ENCODE measurements at regions not wholly inside any gene's neighbourhood (a gene's known extent, or its start where the extent isn't known, plus 50 kb on each side); places are given as distances from the start of the nearest gene placed in this dataset.

GRCh38 chr3:74315291-74315690, 299.2 kb downstream of the CNTN3 start:
- DNase-seq = no peak
- ATAC-seq (ENCODE audit: poor library complexity) = no peak
- intact Hi-C loops (cut with DNase I) = no loop called here

DNA sequence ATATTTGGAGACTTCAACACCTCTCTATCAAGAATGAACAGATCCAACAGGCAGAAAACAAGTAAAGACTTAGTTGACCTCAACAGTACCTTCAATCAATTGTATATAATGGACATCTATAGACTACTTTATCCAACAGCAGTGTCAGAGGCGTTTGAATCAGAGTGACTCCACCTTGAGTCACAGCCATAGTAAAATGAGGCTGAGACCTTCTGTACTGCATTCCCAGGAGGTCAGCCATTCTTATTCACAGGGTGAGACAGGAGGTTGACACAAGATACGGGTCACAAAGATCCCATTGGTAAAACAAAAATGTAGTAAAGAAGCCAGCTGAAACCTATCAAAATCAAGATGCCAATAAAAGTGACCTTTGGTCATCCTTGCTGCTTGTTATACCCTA, 299.8 kb downstream of the CNTN3 start:
- no peak for DNase-seq
- intact Hi-C loops (cut with DNase I) = no loop called here
- no peak for ATAC-seq (ENCODE audit: poor library complexity)

- ATAC-seq (ENCODE audit: poor library complexity) (no peak), DNase-seq (no peak)
Observed at GRCh38 chr3:74309716-74310115, 304.7 kb downstream of the CNTN3 start.

DNA sequence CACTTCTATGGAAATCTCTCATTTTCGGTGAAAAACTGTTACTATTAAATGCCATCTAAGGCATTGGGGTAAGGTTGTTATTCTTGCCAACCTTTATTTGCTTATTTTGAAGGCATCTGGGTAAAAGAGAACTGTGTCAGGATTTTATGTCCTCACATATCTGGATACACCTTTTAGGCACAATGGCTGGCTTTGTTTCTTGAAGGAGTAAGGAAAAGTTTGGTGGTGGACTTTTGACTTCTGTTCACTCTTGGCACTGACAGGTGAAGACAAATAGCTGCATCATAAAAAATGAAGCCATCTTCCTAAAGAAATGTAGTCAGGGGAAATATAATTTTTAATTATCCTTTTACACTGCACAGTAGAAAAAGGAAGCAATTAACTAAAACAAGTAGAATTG, 310.0 kb downstream of the CNTN3 start:
- ATAC-seq (ENCODE audit: poor library complexity) = no peak
- DNase-seq = no peak
- intact Hi-C loops (cut with DNase I) = no loop called here

More at GRCh38 chr3:74309716-74310115, 304.7 kb downstream of the CNTN3 start:
- intact Hi-C loops (cut with DNase I) = no loop called here

GRCh38 chr3:74303711-74304110, 310.7 kb downstream of the CNTN3 start:
- intact Hi-C loops (cut with DNase I) = no loop called here
- no peak for ATAC-seq (ENCODE audit: poor library complexity)
- DNase-seq = no peak

- intact Hi-C loops (cut with DNase I) = no loop called here
- DNase-seq (no peak), ATAC-seq (ENCODE audit: poor library complexity) (peak; percentile 85)
Observed at GRCh38 chr3:74302969-74303368, 311.5 kb downstream of the CNTN3 start.

DNA sequence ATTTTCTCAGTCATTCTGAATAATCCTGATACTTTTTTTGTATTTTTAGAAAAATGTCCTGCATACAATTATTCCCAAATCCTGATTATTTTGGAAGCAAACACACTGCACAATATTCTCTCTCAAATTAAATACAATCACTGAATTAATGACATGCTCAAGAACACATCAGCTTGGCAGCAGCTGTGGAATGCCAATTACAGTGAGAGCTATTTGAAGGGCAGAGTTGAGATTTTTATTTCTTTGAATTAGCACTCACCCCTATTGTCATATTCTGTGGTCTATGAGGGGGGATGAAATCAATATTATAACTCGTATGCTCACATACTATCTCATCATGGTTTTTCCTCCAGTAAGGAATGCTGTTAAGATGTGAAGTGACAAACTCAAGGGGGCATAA, 312.2 kb downstream of the CNTN3 start:
- peak; percentile 68 for ATAC-seq (ENCODE audit: poor library complexity)
- intact Hi-C loops (cut with DNase I) = no loop called here
- no peak for DNase-seq

DNA sequence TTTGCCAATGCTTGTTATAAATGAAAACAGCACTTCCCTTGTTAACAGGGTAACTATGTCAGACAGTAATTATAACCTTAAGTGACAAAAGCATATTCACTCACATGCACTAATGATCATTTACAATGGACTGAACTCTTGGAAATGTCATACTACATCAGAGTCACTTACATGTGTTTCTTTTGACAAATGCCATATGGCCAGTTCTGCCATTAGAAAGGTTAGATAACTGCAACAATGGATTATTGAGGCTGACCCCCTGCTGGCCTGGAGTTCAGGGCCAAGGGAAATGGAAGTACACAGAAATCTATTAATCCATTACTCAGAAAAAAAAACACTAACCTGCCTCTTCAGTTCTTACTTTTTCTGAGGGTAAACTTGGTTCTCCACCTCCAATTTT, 313.4 kb downstream of the CNTN3 start:
- intact Hi-C loops (cut with DNase I) = no loop called here
- DNase-seq (no peak), ATAC-seq (ENCODE audit: poor library complexity) (peak; percentile 69)

GRCh38 chr3:74295479-74295878, 319.0 kb downstream of the CNTN3 start:
- intact Hi-C loops (cut with DNase I) = no loop called here
- no peak for ATAC-seq (ENCODE audit: poor library complexity)
- no peak for DNase-seq

GRCh38 chr3:74288761-74289160, 325.7 kb downstream of the CNTN3 start:
- no peak for ATAC-seq (ENCODE audit: poor library complexity)
- DNase-seq = no peak
- intact Hi-C loops (cut with DNase I) = no loop called here

GRCh38 chr3:74287557-74287956, 326.9 kb downstream of the CNTN3 start:
- intact Hi-C loops (cut with DNase I) = no loop called here
- DNase-seq (no peak), ATAC-seq (ENCODE audit: poor library complexity) (no peak)

DNA sequence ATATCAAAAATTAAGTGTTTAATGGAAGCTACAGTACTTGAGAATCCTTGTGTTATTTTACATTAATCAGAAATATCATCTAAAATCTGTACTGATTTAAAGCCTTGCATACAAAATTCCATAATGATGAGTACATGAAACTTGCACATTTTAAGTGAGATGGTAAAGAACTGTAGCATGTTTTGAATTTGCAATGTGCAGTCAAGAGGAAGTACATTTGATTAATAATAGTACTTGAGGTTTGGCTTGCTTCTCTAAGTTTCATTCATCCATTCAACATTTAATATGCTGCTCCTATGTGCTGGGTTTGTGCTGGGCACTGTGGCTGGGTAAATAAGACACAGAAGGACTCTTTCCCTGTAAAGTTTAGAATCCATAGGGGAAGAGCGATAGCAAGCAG, 332.3 kb downstream of the CNTN3 start:
- intact Hi-C loops (cut with DNase I) = no loop called here
- DNase-seq = no peak
- ATAC-seq (ENCODE audit: poor library complexity) = no peak

GRCh38 chr3:74281705-74282104, 332.8 kb downstream of the CNTN3 start:
- intact Hi-C loops (cut with DNase I) = no loop called here
- ATAC-seq (ENCODE audit: poor library complexity) = no peak
- no peak for DNase-seq

- intact Hi-C loops (cut with DNase I) = no loop called here
- DNase-seq (no peak), ATAC-seq (ENCODE audit: poor library complexity) (no peak)
Observed at GRCh38 chr3:74273555-74274402, 340.7 kb downstream of the CNTN3 start.

GRCh38 chr3:74273091-74273490, 341.4 kb downstream of the CNTN3 start:
- DNase-seq = no peak
- intact Hi-C loops (cut with DNase I) = no loop called here

DNA sequence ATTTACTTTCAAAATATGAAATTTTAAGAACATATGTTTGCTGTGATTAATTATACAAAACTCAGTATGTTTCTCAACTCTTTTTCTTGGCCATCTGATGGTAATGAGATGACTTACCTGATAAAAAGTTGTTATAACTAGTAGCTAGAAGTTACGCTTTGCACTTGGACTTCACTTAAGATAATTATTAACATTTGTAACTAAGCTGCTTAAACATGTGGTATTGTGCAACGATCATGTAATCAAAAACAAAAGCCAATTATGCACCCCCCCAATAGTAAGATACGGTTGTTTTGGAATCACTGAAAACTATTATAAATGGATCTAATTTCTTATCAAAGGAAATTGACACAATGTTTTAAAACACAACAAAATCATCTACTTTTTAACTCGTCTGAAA, 342.9 kb downstream of the CNTN3 start:
- intact Hi-C loops (cut with DNase I) = no loop called here
- DNase-seq (no peak), ATAC-seq (ENCODE audit: poor library complexity) (no peak)

More at GRCh38 chr3:74273091-74273490, 341.4 kb downstream of the CNTN3 start:
- no peak for ATAC-seq (ENCODE audit: poor library complexity)

DNA sequence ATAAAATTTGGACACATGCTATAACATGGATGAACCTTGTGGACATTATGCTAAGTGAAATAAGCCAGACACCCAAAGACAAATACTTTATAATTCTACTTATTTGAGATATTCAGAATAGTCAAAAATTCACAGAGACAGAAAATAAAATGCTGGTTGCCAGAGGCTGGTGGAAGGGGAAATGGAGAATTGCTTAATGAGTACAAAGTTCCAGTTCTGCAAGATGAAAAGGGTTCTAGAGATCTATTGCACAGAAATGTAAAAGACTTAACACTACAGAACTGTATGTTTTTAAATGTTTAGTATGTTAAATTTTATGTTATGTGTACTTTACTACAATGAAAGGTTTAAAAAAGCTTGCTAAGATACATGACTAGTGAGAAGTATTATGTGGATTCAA, 344.8 kb downstream of the CNTN3 start:
- no peak for ATAC-seq (ENCODE audit: poor library complexity)
- intact Hi-C loops (cut with DNase I) = loop anchor here (10.0 kb wide), 1 partner anchor 355 kb away; no protein-coding TSS in a partner anchor
- no peak for DNase-seq

GRCh38 chr3:74268753-74269152, 345.7 kb downstream of the CNTN3 start:
- intact Hi-C loops (cut with DNase I) = loop anchor here (10.0 kb wide), 1 partner anchor 356 kb away; no protein-coding TSS in a partner anchor
- ATAC-seq (ENCODE audit: poor library complexity) (no peak), DNase-seq (no peak)

DNA sequence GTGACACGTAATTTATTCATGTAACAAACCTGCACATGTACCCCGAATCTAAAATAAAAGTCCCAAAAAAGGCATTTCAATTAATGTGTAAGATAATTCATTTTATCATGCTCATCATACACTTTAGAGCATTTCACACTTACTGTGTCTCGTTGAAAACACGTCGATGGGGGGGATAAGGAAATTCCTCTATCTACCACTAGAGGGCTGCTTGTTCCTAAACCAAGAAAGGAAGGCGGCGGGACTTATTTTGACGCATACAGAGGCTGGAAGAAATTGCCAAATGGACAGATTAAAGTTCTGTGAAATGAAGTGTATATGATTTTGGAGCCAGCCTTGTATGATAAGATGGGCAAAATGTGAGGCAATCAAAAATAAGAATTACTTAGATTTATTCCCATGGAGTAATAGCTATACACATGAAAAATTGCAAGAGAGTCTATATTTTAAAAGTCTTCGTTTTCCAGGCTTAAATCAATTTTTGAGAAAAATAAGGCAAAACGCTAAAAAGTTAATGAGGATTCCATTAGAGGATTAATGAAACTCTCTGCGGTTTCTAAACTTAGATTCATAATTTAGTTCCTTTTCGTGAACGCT, 346.8 kb downstream of the CNTN3 start:
- no peak for DNase-seq
- peak; percentile 68 for ATAC-seq (ENCODE audit: poor library complexity)
- intact Hi-C loops (cut with DNase I) = loop anchor here (10.0 kb wide), 1 partner anchor 357 kb away; no protein-coding TSS in a partner anchor

DNA sequence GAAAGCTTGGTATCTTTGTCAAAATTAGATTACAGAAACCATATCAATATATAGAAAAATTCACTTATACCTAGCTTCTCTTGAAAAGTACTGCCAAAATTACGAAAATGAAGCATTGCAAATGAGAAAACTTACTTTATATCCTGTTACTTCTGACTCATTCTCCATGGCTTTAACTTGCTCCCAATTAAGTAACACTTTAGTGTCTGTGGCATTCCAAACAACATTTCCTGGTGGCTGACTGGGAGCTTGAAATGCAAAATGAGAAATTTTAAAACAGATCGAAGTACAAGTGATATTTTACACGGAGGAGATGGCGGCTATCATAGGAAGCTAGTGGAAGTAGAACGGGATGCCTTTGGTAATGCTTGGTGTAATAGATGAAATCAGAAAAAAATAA, 347.3 kb downstream of the CNTN3 start:
- intact Hi-C loops (cut with DNase I) = loop anchor here (10.0 kb wide), 1 partner anchor 358 kb away; no protein-coding TSS in a partner anchor
- DNase-seq = no peak
- ATAC-seq (ENCODE audit: poor library complexity) = no peak
